ENCODE measurements at regions not wholly inside any gene's neighbourhood (a gene's known extent, or its start where the extent isn't known, plus 50 kb on each side); places are given as distances from the start of the nearest gene placed in this dataset.

GRCh38 chr20:6582449-6582848 is 185.0 kb upstream of the BMP2 start:
- Mint-ChIP-seq H3K4me1 (no peaks in the 10 kb centered on the region), H3K9me3 (no peaks in the 10 kb centered on the region), H3K36me3 (no peaks in the 10 kb centered on the region), H3K27me3 (ENCODE audit: low read depth in 2 of 2) (peaks cover 0 to 5% of the 10 kb centered on the region in 2 donors), H3K27ac (no peak overlapping the region), H3K4me3 (no peak overlapping the region)
- no peak for DNase-seq
- Histone ChIP-seq H3K4me1 (ENCODE audit: control insufficient read depth, insufficient read depth, low read length) (no peaks in the 10 kb centered on the region), H3K27me3 (ENCODE audit: control insufficient read depth, insufficient read depth, low read length) (no peaks in the 10 kb centered on the region), H3K4me3 (ENCODE audit: low read length) (no peak overlapping the region), H3K9me3 (ENCODE audit: control insufficient read depth, insufficient read depth, low read length) (no peaks in the 10 kb centered on the region), H3K27ac (ENCODE audit: low read length) (no peak overlapping the region), H3K36me3 (ENCODE audit: control insufficient read depth, insufficient read depth, low read length) (no peaks in the 10 kb centered on the region)
- ATAC-seq = no peak
- no peak for TF ChIP-seq CTCF (IDR thresholded peaks at IDR 0.05)
- 92% methylated on average over 2 of the region's 2 CpGs for WGBS (ENCODE audit: insufficient coverage)
- intact Hi-C loops (cut with micrococcal nuclease) = loop anchor here (5.0 kb wide), 1 partner anchor 705 kb away; no protein-coding TSS in a partner anchor

DNA sequence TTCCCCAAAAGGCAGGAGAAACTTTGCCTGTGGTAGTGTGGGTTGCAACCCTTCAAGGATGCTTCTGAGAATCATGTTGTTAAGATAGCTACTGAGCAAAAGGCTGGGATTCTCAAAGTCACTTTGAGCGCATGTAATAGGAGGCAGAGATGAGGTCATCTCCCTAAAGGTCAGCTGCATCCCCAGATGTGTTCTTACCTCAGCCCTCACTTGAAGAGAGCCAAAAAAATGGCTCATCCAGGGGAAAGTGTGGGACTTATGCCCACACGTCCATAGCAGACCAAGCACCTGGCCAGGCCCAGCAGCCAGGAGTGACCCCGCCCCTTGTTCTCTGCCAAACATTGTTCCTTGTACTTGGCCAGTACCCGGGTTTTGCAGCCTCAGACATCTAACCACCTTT is 187.0 kb upstream of the BMP2 start:
- no peak overlapping the region for H3K27ac ChIP-seq (ENCODE audit: low read length)
- intact Hi-C loops (cut with micrococcal nuclease) = loop anchor here (5.0 kb wide), 1 partner anchor 707 kb away; no protein-coding TSS in a partner anchor
- H3K27me3 ChIP-seq (ENCODE audit: control insufficient read depth, insufficient read depth, low read length) = no peaks in the 10 kb centered on the region
- DNase-seq (no peak), ATAC-seq (no peak)
- no peaks in the 10 kb centered on the region for H3K4me1 ChIP-seq (ENCODE audit: control insufficient read depth, insufficient read depth, low read length)
- peaks cover 0 to 3% of the 10 kb centered on the region in 2 donors for H3K27me3 Mint-ChIP-seq (ENCODE audit: low read depth in 2 of 2)
- no peak overlapping the region for H3K27ac Mint-ChIP-seq
- no peak for TF ChIP-seq CTCF (IDR thresholded peaks at IDR 0.05)
- H3K4me3 Mint-ChIP-seq = no peak overlapping the region
- H3K9me3 Mint-ChIP-seq = no peaks in the 10 kb centered on the region
- no peak overlapping the region for H3K4me3 ChIP-seq (ENCODE audit: low read length)
- H3K36me3 Mint-ChIP-seq = no peaks in the 10 kb centered on the region
- H3K4me1 Mint-ChIP-seq = no peaks in the 10 kb centered on the region
- 85% methylated on average over 4 of the region's 4 CpGs for WGBS (ENCODE audit: insufficient coverage)
- H3K36me3 ChIP-seq (ENCODE audit: control insufficient read depth, insufficient read depth, low read length) = no peaks in the 10 kb centered on the region
- no peaks in the 10 kb centered on the region for H3K9me3 ChIP-seq (ENCODE audit: control insufficient read depth, insufficient read depth, low read length)

- Mint-ChIP-seq H3K36me3 (no peaks in the 10 kb centered on the region), H3K27ac (no peak overlapping the region), H3K27me3 (ENCODE audit: low read depth in 2 of 2) (peaks cover 3 to 5% of the 10 kb centered on the region in 2 donors), H3K4me1 (no peaks in the 10 kb centered on the region), H3K9me3 (no peaks in the 10 kb centered on the region), H3K4me3 (no peak overlapping the region)
- 93% methylated on average over 3 of the region's 3 CpGs for WGBS (ENCODE audit: insufficient coverage)
- Histone ChIP-seq H3K9me3 (ENCODE audit: control insufficient read depth, insufficient read depth, low read length) (no peaks in the 10 kb centered on the region), H3K27ac (ENCODE audit: low read length) (no peak overlapping the region), H3K36me3 (ENCODE audit: control insufficient read depth, insufficient read depth, low read length) (no peaks in the 10 kb centered on the region), H3K27me3 (ENCODE audit: control insufficient read depth, insufficient read depth, low read length) (no peaks in the 10 kb centered on the region), H3K4me1 (ENCODE audit: control insufficient read depth, insufficient read depth, low read length) (no peaks in the 10 kb centered on the region), H3K4me3 (ENCODE audit: low read length) (no peak overlapping the region)
- ATAC-seq = no peak
- intact Hi-C loops (cut with micrococcal nuclease) = loop anchor here (5.0 kb wide), 1 partner anchor 707 kb away; no protein-coding TSS in a partner anchor
- TF ChIP-seq CTCF (IDR thresholded peaks at IDR 0.05) = no peak
- no peak for DNase-seq
These were observed 187.7 kb upstream of the BMP2 start for GRCh38 chr20:6579824-6580223.

DNA sequence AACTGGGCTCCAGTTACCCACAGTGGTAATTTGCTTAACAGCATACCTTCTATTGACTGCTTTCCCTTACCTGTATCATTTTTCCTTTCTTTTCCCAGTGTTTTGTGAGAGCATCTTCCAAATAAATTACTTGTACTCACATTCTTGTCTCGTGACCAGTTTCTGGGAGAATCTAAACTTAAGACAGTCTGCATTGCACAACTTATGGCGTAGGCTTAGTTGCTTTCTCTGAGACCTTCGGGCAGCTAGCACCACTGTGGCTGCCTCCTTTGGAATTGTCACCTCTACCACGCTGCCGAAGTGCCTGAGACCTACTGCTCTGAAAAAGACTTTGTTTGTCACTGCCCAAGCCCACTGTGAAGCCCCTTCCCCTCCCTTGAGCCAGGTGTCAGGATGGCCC is 188.1 kb upstream of the BMP2 start:
- H3K36me3 Mint-ChIP-seq = no peaks in the 10 kb centered on the region
- intact Hi-C loops (cut with micrococcal nuclease) = no loop called here
- no peak for ATAC-seq
- WGBS (ENCODE audit: insufficient coverage) = 84% methylated on average over 5 of the region's 5 CpGs
- H3K27ac Mint-ChIP-seq = no peak overlapping the region
- Histone ChIP-seq H3K4me1 (ENCODE audit: control insufficient read depth, insufficient read depth, low read length) (no peaks in the 10 kb centered on the region), H3K4me3 (ENCODE audit: low read length) (no peak overlapping the region), H3K36me3 (ENCODE audit: control insufficient read depth, insufficient read depth, low read length) (no peaks in the 10 kb centered on the region), H3K9me3 (ENCODE audit: control insufficient read depth, insufficient read depth, low read length) (no peaks in the 10 kb centered on the region), H3K27me3 (ENCODE audit: control insufficient read depth, insufficient read depth, low read length) (no peaks in the 10 kb centered on the region), H3K27ac (ENCODE audit: low read length) (no peak overlapping the region)
- no peak for TF ChIP-seq CTCF (IDR thresholded peaks at IDR 0.05)
- DNase-seq = no peak
- no peaks in the 10 kb centered on the region for H3K4me1 Mint-ChIP-seq
- H3K27me3 Mint-ChIP-seq (ENCODE audit: low read depth in 2 of 2) = peaks cover 7 to 9% of the 10 kb centered on the region in 2 donors
- no peaks in the 10 kb centered on the region for H3K9me3 Mint-ChIP-seq
- no peak overlapping the region for H3K4me3 Mint-ChIP-seq

Data from natural killer cell (primary cell).